D341Med (cell line): ENCODE measurements at regions not wholly inside any gene's neighbourhood (a gene's known extent, or its start where the extent isn't known, plus 50 kb on each side); places are given as distances from the start of the nearest gene placed in this dataset.
"Not testable (repeated sequence)": the region's sequence is repeated elsewhere in the genome, so short reads cannot be mapped to it uniquely, and the experiment has no call there.

Experiments
- DNase-seq: peaks from one replicate; pipeline ENCODE4 v3.0.0; 2012; ENCODE audit warnings: low spot score

DNA sequence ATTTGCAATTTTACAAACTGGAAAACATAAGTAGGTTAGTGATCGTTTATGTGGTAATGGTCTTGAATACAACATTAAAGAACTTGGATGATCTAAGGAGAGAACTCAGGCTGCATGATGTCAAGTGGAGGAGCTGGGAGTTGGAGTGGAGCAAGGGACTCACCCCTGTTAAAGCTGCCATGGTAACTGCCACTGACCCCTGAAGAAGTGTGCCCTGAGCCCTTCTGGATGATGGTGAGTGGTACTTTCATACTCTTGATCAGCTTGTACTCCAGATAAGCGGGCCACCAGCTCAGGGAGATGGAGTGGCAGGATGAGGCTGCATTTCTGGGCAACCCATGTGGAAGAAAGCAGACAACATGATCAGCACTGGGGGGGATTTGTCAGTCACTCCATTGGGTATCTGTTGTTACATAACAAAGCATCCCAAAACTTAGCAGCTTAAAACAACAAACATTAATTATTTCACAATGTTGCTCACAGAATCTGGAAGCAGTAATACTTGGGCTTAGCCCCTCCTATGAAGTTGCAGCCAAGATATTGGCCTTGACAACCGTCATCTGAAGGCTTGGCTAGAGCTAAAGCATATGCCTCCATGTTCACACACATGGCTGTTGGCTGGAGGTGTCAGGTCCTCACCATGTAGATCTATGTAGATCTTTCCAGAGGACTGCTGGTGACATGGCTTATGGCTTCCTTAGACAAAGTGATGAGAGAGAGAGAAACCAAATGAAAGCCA, 213.8 kb downstream of the DUSP10 start:
- DNase-seq: no peak

- DNase-seq: not testable (repeated sequence)
Observed at GRCh38 chr1:221530159-221530558, 211.7 kb downstream of the DUSP10 start.

DNA sequence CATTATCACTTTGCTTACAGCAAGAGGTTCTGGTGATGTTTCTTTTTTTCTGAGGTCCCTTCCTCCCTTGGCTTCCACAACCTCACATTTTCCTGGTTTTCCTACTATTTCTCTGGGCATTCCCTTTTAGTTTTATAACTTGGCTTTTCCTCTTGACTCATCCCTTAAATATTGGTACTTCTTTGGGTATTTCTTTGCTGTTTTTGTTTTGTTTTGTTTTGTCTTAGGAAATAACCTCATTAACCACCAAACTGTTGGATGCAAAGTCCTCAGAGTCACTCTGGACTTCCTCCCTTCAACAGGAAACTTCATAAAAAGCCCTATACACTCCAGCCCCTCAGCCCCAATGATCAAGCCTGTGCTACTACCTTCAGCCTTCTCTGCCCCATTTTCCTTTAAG, 211.1 kb downstream of the DUSP10 start:
- DNase-seq: no peak

- no peak for DNase-seq
Observed at GRCh38 chr1:221532071-221532773, 209.7 kb downstream of the DUSP10 start.

DNA sequence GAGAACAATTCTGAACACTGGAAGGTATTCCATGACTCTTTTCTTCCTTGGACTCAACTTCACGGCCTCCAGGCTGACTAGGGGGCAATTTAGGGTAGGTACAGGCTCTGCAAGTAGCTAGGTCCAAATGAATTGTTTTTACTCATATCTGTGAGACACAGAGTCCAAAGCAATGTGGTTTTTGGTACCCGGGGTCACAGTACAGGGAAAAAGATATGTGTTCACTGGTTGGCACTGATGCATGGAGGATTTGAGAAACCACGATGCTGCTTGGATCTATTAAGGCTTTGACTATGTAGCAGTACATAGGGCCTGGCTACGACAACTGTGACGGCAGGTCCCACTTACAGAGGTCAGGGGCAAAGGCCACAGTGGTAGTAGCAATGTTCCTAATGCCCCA, 200.6 kb downstream of the DUSP10 start:
- DNase-seq: no peak

GRCh38 chr1:221543529-221544120, 198.3 kb downstream of the DUSP10 start:
- DNase-seq: peak; percentile 50

DNA sequence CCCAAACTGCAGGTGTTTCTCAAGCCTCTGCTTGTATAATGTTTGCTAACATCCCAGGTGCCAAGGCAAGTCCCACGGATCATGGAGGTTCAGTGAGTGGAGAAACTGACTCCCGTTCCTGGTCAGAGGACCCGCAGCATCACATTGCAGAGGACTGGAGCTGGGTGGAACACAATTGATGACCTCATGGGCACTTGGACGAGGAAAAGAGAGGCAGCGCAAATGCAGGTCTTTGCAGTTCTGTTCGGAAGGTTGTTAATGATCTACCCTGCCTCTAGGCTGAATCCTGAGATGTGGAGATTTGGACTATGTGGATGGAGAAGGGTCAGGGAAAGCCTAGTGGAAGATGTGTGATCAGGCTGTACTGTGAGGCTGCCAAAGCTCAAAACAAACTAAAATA, 192.9 kb downstream of the DUSP10 start:
- DNase-seq: no peak

DNA sequence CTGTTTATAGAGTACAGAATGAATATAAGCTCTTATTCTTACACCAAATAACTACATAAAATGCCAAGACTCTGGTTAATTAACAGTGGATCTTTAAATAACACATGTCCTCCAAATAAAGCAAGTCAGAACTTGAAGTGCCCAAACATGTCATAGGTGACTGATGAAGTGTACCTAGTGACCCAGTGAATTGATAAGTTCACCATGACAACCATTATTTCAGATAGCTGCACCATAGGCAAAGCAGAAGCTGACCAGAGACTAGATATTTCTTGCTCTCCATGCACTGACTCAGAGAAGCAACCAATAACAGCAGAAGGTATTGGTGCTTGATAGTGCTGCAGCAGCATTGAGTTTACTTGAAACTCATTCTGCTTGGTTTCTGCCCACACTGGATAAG, 192.1 kb downstream of the DUSP10 start:
- no peak for DNase-seq

DNA sequence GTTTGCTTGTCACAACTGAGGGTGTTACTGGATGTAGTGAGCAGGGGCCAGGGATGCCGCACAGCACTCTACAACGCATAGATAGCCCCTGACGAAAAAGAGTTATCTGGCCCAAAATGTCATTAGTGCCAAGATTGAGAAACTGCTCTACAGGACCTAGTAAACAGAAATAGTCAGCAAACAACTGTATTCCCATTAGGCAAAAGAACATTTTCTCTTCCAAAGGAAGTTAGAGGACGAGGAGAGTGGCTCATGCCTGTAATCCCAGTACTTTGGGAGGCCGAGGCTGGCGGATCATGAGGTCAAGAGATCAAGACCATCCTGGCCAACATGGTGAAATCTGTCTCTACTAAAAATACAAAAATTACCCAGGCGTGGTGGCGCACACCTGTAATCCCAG, 189.1 kb downstream of the DUSP10 start:
- not testable (repeated sequence) for DNase-seq

DNA sequence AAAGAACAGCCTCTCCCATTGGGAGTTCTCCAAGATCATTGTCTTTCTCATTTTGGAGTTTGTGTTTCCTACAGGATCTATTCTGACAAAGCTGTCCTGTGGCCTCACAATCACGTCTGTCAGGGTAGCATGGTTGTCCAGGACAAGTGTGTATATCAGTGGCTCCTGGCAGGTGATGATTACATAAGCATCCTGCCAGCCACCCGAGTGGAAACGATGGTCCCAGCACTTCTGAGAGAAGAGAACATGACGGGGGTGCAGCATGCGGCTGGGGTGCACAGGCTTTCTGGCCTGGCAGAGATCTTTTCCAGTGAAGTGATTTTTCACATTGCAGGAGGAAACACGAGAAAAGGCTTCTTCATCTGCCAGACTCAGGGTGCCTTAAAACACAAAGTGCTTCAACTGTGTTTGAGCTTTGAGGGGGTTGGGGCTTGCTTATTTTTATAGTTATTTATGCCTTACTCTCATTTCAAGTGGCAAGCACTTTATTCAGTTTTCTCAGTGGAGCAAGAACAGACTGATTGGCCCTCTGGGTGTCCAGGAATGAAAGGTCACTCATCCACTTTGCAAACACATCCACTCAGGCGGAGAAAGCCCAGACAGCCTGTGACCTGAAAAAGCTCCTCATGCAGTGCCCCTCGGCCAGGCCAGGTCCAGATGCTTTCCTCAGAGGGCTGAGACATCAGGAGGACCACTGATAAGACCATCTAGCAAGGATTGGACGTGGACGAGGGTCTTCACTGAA, 186.0 kb downstream of the DUSP10 start:
- no peak for DNase-seq

DNA sequence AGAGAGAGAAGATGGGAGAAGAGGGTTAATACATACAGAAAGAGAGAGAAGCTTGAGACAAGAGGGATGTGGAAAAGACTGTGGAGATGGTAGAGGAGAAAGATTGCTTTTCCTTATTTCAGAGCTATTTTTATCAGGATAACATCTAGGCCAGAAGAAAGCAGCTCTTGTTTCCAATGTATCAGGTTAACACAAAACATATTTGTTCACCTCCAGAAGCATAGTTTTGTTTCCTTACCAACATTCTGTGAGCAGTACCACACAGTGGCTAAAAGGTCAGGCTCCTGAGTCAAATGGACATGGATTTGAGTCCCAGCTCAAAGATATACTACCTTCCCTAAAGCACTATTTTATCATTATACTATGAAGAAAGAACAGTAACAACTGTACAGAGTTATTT, 185.5 kb downstream of the DUSP10 start:
- no peak for DNase-seq

DNA sequence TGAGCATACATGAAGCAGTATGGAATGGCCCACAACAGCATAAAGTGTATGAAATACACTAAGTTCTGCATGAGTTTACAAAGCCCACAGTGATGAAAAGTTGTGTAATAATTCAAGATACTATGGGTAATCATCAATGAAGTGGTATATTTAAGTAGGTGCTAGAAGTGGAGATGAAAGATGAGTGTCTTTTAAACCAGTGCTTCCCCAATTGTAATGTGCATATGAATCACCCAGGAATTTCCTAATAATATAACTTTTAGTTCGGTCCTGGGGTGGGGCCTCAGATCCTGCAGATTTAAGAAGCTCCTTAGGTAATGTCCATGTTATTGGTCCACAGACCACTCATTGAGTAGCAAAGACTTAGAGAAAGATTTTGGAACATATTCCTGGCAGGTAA, 184.9 kb downstream of the DUSP10 start:
- DNase-seq: no peak

- no peak for DNase-seq
Observed at GRCh38 chr1:221558396-221558795, 183.5 kb downstream of the DUSP10 start.

- DNase-seq: no peak
Observed at GRCh38 chr1:221559911-221560310, 182.0 kb downstream of the DUSP10 start.

GRCh38 chr1:221562542-221563475, 179.1 kb downstream of the DUSP10 start:
- DNase-seq: no peak

DNA sequence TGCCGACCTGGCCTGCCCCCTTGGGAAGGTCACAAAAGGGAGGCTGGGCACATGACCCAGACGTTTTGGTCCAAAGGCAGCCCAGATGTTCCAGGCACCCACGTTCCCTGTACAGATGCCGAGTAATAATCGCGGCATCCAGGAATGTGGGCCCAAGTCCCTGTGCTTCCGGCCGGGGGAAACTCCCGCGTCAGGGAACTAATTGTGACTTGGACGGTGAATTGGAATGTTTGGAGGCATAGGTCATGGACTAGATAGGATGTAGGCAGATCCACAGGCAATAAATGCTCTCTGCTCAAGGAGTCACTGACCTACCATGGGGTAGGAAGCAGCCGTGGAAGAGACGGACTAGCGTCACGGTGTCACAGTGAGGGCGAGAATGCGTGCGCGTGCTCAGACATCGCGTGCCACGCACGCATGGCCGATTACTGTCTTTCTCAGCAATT, 178.4 kb downstream of the DUSP10 start:
- no peak for DNase-seq

- no peak for DNase-seq
Observed at GRCh38 chr1:221564891-221565290, 177.0 kb downstream of the DUSP10 start.

- no peak for DNase-seq
Observed at GRCh38 chr1:221565711-221566110, 176.2 kb downstream of the DUSP10 start.

- DNase-seq: no peak
Observed at GRCh38 chr1:221567859-221568507, 173.9 kb downstream of the DUSP10 start.

GRCh38 chr1:221573756-221574155, 168.1 kb downstream of the DUSP10 start:
- no peak for DNase-seq

GRCh38 chr1:221574529-221574928, 167.4 kb downstream of the DUSP10 start:
- DNase-seq: no peak
